Astrocyte of the spinal cord (primary cell): ENCODE measurements at regions not wholly inside any gene's neighbourhood (a gene's known extent, or its start where the extent isn't known, plus 50 kb on each side); places are given as distances from the start of the nearest gene placed in this dataset.

ENCODE experiments used
- DNase-seq: peaks from one replicate; pipeline ENCODE4 v3.0.0; 2011; ENCODE audit warnings: low read depth, low spot score
- H3K4me3 ChIP-seq: 2 replicates; pipeline ENCODE4 v1.5.1; 2011; ENCODE audit warnings: low read depth, mild to moderate bottlenecking, low read length, moderate library complexity
- CTCF ChIP-seq: IDR thresholded peaks from 2 replicates; pipeline ENCODE4 v1.5.1; 2012; ENCODE audit warnings: low read depth, mild to moderate bottlenecking, low read length, inconsistent platforms
- in situ Hi-C: cut with HindIII; loops from 2 replicates; pipeline ENCODE4 v1.10.0; 2017; ENCODE audit warnings: low sequenced_read_pairs

DNA sequence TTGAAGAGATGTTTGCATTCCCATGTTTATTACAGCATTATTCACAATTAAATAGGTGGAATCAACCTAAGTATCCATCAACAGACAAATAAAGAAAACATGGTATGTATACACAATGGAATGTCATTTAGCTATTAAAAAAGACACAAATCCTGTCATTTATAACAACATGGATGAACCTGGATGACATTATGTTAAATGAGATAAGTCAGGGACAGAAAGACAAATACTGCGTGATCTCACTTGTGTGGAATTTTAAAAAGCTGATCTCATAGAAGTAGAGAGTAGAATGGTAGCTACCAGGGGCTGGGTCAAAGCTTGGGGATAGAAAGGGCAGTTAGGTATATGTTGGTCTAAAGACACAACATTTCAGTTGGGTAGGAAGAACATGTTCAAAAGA is 376.3 kb downstream of the EPHA4 start:
- H3K4me3 ChIP-seq: no peak overlapping the region
- no peak for DNase-seq
- in situ Hi-C loops: no loop called here
- TF ChIP-seq CTCF: no peak

DNA sequence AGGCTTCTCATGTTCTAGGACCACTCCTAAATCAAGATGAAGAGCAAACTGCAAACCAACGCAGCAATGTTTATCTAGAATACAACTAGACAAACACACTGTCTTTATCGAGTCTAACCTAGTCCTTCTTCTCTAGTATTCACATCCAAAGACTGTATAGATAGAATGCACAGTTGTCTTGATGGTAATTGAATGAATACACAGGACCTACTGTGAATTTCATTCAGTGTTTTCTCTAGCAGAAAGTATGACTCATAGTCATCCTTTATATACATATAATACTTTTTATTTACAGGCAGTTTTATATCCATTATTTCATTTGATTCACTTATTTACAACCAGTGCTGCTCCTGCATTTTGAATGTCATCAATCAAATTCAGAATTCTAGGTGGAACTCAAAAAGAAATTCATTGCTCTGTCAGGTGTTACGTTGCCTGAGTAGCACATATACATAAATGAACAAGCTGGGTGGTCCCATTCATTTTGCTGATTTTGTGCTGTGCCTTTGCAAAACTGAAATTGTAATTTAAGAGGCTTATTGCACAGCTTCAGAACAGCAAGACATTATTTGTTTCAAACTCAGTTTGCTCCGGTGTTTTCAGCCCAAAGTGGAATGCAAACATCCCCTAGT is 374.8 kb downstream of the EPHA4 start:
- no peak for DNase-seq
- in situ Hi-C loops: no loop called here
- TF ChIP-seq CTCF: no peak
- H3K4me3 ChIP-seq: no peak overlapping the region

- in situ Hi-C loops: no loop called here
Observed at GRCh38 chr2:221198309-221198708, 373.8 kb downstream of the EPHA4 start.

DNA sequence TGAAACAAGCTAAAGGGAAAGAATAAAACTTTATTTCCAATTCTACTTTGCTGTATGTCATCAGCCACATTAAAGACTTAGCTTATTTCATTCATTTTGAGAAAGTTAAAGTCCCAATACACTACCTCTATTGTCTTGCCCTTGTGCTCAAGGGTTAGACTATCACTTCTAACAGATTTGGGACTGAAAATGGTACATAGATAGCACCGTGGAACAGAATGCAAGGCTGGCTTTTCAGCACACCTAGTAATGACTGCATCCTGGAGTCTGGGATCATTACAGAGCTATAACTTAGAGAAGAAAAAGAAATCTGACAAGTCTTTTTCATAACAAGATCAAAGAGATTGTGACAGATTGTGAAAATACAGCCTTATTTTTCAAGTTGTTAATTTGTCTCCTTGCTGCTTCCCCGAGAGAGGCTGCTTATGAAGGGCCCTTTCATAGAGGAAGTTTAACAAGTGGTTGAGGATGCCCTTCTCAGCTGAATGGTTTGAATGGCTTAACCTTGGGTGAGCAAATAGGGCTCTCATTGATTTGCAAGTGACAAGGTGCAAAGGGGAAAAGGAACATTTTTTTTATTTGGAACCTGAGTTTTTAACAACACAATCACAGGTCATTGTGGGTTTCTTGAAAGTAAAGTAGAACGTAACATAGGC is 371.8 kb downstream of the EPHA4 start:
- no peak for TF ChIP-seq CTCF
- no peak for DNase-seq
- no peak overlapping the region for H3K4me3 ChIP-seq
- in situ Hi-C loops: no loop called here

More at GRCh38 chr2:221198309-221198708, 373.8 kb downstream of the EPHA4 start:
- no peak overlapping the region for H3K4me3 ChIP-seq
- no peak for TF ChIP-seq CTCF
- DNase-seq: no peak

DNA sequence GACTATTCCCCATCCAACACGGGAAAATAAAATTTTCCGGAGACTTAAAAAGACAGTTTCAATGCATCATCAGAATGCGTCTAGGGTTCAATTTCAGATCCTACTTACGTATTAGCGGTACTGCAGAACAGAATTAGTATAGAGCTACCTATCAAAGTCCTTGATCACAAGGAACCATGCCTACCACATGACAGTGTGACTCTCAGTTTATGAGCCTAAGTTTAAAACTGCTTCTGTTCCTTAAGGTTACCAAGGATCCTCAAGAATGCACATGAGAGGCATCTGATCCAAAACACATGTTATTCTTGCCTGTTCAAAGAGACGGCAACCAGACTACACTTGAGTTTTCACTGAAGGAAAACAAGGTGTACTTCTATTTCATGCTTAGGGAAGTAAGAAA is 369.7 kb downstream of the EPHA4 start:
- DNase-seq: no peak
- in situ Hi-C loops: no loop called here
- H3K4me3 ChIP-seq: no peak overlapping the region
- TF ChIP-seq CTCF: no peak

GRCh38 chr2:221203125-221203524 is 369.0 kb downstream of the EPHA4 start:
- no peak for TF ChIP-seq CTCF
- H3K4me3 ChIP-seq: no peak overlapping the region
- in situ Hi-C loops: no loop called here
- DNase-seq: no peak
